Gastroesophageal sphincter (tissue), 4 donors: ENCODE measurements at regions not wholly inside any gene's neighbourhood (a gene's known extent, or its start where the extent isn't known, plus 50 kb on each side); places are given as distances from the start of the nearest gene placed in this dataset.

Experiments used
- ATAC-seq: fragments of 150-250 bp; one replicate; pipeline ENCODE4 v1.9.1; 2016; ENCODE audit warnings: mild to moderate bottlenecking, moderate library complexity
- H3K27ac ChIP-seq, 4 donors: fragments of 200-600 bp; sonication (generic) in 3 of 4; 1 replicate in 3 of 4; 2 replicates in 1 of 4; pipeline ENCODE4 v1.5.1; 2016 to 2019
- H3K27me3 ChIP-seq: fragments of 200-600 bp; sonication (generic); one replicate; pipeline ENCODE4 v1.5.1; 2019
- H3K36me3 ChIP-seq, 2 donors: fragments of 200-600 bp; sonication (generic); one replicate each; pipeline ENCODE4 v1.5.1; 2019; ENCODE audit warnings: control low read depth in 1 of 2
- H3K4me1 ChIP-seq, 3 donors: fragments of 200-600 bp; sonication (generic); 1 replicate in 2 of 3; 2 replicates in 1 of 3; pipeline ENCODE4 v1.5.1; 2016 to 2019; ENCODE audit warnings: control low read depth in 2 of 3
- H3K4me3 ChIP-seq, 2 donors: fragments of 200-600 bp; sonication (generic); one replicate each; pipeline ENCODE4 v1.5.1; 2019; ENCODE audit warnings: mild to moderate bottlenecking in 1 of 2, moderate library complexity in 1 of 2
- H3K9me3 ChIP-seq, 3 donors: fragments of 200-600 bp; sonication (generic); one replicate each; pipeline ENCODE4 v1.5.1; 2017 to 2019; ENCODE audit warnings: control low read depth in 2 of 3
- EP300 ChIP-seq: sonication (generic); formaldehyde crosslinking; IDR thresholded peaks from one replicate; pipeline ENCODE4 v1.6.1; 2017; ENCODE audit warnings: antibody characterized with exemption, mild to moderate bottlenecking
- POLR2A ChIP-seq, 2 donors: fragments of 450-650 bp; IDR thresholded peaks; one replicate each; pipeline ENCODE4 v1.6.1; 2017; ENCODE audit warnings: antibody characterized with exemption in 2 of 2, mild to moderate bottlenecking in 2 of 2, moderate library complexity in 1 of 2
- POLR2AphosphoS5 ChIP-seq: sonication (generic); formaldehyde crosslinking; IDR thresholded peaks from one replicate; pipeline ENCODE4 v1.6.1; 2017; ENCODE audit warnings: antibody characterized with exemption
- whole genome bisulfite sequencing, 2 donors: methylation state at CpG; one replicate each; pipeline ENCODE4 v1.1.5; 2018; ENCODE audit warnings: low coverage in 1 of 2; 5-methylcytosine and 5-hydroxymethylcytosine counted together
- TF ChIP-seq, protein P1 (sequence below), 4 experiments: fragments of 200-600 bp in 2 of 4; fragments of 450-650 bp in 2 of 4; sonication (generic) in 1 of 4; IDR thresholded peaks; one replicate each; pipeline ENCODE4 v1.5.1; 2017 to 2019; ENCODE audit warnings: antibody characterized with exemption in 4 of 4, mild to moderate bottlenecking in 2 of 4, moderate library complexity in 2 of 4

DNA sequence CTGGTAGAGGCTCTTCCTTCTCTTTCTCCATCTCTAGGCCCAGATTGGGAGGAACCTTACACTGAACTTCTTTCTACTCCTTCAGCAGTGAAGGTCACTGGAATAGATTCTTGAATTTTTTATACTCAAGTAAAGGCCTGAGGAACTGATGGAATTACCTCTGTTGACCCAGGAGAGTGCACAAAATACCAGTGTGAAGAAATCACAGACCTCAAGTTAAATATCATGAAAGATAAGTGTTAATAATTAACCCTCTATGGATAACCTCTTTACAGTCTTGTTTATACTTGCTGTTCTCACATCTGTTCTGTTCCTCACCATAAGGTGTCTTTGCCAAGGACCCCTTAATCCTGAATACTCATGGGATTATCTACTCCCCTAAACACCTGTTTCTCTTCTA lies 244.4 kb upstream of the STAC start:
- Histone ChIP-seq H3K36me3 (no peaks in the 10 kb centered on the region), H3K4me1 (no peaks in the 10 kb centered on the region), H3K9me3 (no peaks in the 10 kb centered on the region), H3K27me3 (no peaks in the 10 kb centered on the region), H3K27ac (no peak overlapping the region), H3K4me3 (no peak overlapping the region)
- TF ChIP-seq, protein P1, sequence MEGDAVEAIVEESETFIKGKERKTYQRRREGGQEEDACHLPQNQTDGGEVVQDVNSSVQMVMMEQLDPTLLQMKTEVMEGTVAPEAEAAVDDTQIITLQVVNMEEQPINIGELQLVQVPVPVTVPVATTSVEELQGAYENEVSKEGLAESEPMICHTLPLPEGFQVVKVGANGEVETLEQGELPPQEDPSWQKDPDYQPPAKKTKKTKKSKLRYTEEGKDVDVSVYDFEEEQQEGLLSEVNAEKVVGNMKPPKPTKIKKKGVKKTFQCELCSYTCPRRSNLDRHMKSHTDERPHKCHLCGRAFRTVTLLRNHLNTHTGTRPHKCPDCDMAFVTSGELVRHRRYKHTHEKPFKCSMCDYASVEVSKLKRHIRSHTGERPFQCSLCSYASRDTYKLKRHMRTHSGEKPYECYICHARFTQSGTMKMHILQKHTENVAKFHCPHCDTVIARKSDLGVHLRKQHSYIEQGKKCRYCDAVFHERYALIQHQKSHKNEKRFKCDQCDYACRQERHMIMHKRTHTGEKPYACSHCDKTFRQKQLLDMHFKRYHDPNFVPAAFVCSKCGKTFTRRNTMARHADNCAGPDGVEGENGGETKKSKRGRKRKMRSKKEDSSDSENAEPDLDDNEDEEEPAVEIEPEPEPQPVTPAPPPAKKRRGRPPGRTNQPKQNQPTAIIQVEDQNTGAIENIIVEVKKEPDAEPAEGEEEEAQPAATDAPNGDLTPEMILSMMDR (IDR thresholded peaks at IDR 0.05): no peak
- no peak for TF ChIP-seq POLR2AphosphoS5
- no peak for TF ChIP-seq POLR2A (IDR thresholded peaks at IDR 0.05)
- no peak for TF ChIP-seq EP300
- no peak for ATAC-seq

GRCh38 chr3:36142746-36143145 lies 237.6 kb upstream of the STAC start:
- no peaks in the 10 kb centered on the region for H3K36me3 ChIP-seq
- no peaks in the 10 kb centered on the region for H3K4me1 ChIP-seq
- TF ChIP-seq POLR2A (IDR thresholded peaks at IDR 0.05) (no peak), POLR2AphosphoS5 (no peak), EP300 (no peak)
- TF ChIP-seq, protein P1 (IDR thresholded peaks at IDR 0.05): no peak
- no peaks in the 10 kb centered on the region for H3K9me3 ChIP-seq
- H3K27ac ChIP-seq: no peak overlapping the region
- no peak for ATAC-seq
- H3K4me3 ChIP-seq: no peak overlapping the region
- no peaks in the 10 kb centered on the region for H3K27me3 ChIP-seq

DNA sequence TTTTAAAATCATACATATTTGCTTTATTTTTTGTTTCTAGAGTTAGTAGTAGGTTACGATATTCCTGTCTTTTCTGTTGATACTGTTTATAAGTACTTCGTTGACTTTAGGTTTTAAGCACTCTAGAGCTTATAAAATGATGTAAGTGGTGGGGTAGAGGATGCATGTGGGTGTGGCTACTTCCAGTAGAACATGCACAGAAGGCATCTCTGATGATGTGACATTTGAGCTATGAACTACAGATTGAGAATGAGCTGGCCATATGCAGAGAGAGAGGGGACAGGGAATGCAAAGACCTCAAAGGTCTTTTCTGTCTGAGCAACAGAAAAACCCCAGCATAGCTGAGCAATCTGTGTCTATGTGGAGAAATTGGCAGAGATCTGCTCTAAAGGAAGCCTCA lies 233.9 kb upstream of the STAC start:
- no peaks in the 10 kb centered on the region for H3K4me1 ChIP-seq
- no peaks in the 10 kb centered on the region for H3K9me3 ChIP-seq
- no peak overlapping the region for H3K4me3 ChIP-seq
- no peak overlapping the region for H3K27ac ChIP-seq
- no peak for TF ChIP-seq EP300
- TF ChIP-seq POLR2A (IDR thresholded peaks at IDR 0.05): no peak
- TF ChIP-seq, protein P1 (IDR thresholded peaks at IDR 0.05): no peak
- no peak for TF ChIP-seq POLR2AphosphoS5
- ATAC-seq: no peak
- no peaks in the 10 kb centered on the region for H3K36me3 ChIP-seq
- H3K27me3 ChIP-seq: no peaks in the 10 kb centered on the region
- WGBS, 2 donors: 77 to 79% methylated on average over 2 of the region's 2 CpGs

GRCh38 chr3:36147934-36148558 lies 232.3 kb upstream of the STAC start:
- 75 to 91% methylated on average over 9 to 11 of the region's 11 CpGs for WGBS, 2 donors

DNA sequence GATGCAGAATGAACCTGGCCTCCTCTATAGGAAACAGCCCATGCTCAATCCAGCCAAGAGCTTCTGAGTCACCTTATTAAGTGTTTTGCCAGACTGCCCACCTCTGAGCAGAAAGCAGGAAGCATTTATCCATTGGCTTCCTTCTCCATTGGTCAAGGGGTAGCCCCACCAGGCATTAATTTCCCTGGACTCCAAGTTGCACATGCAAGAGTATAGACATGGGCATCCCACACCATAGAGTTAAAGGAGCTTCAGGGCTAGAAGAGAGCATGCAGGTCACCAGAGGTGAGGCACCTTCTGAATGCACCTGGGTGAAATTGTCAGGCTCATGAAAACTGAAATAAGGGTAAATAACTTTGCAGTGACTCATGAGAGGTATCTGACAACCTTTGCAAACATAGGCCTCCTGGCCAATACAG lies 230.8 kb upstream of the STAC start:
- Histone ChIP-seq H3K4me3 (no peak overlapping the region), H3K4me1 (no peaks in the 10 kb centered on the region), H3K27ac (no peak overlapping the region), H3K36me3 (no peaks in the 10 kb centered on the region), H3K27me3 (no peaks in the 10 kb centered on the region), H3K9me3 (no peaks in the 10 kb centered on the region)
- no peak for TF ChIP-seq EP300
- TF ChIP-seq POLR2A (IDR thresholded peaks at IDR 0.05): no peak
- TF ChIP-seq, protein P1 (IDR thresholded peaks at IDR 0.05): no peak
- TF ChIP-seq POLR2AphosphoS5: no peak
- ATAC-seq: no peak

More at GRCh38 chr3:36147934-36148558, 232.3 kb upstream of the STAC start:
- Histone ChIP-seq H3K9me3 (no peaks in the 10 kb centered on the region), H3K4me1 (no peaks in the 10 kb centered on the region), H3K27ac (no peak overlapping the region), H3K36me3 (no peaks in the 10 kb centered on the region), H3K27me3 (no peaks in the 10 kb centered on the region), H3K4me3 (no peak overlapping the region)
- TF ChIP-seq POLR2A (IDR thresholded peaks at IDR 0.05): no peak
- TF ChIP-seq EP300: no peak
- no peak for TF ChIP-seq POLR2AphosphoS5
- TF ChIP-seq, protein P1 (IDR thresholded peaks at IDR 0.05): no peak
- ATAC-seq: no peak
